ENCODE measurements at regions not wholly inside any gene's neighbourhood (a gene's known extent, or its start where the extent isn't known, plus 50 kb on each side); places are given as distances from the start of the nearest gene placed in this dataset.

GRCh38 chr2:187642498-187642897, 88.3 kb upstream of the TFPI start:
- no peak for TF ChIP-seq CTCF (IDR thresholded peaks at IDR 0.05)
- TF ChIP-seq POLR2A (IDR thresholded peaks at IDR 0.05): no peak

Data from heart left ventricle (tissue), 13 donors.